ENCODE measurements at regions not wholly inside any gene's neighbourhood (a gene's known extent, or its start where the extent isn't known, plus 50 kb on each side); places are given as distances from the start of the nearest gene placed in this dataset.

DNA sequence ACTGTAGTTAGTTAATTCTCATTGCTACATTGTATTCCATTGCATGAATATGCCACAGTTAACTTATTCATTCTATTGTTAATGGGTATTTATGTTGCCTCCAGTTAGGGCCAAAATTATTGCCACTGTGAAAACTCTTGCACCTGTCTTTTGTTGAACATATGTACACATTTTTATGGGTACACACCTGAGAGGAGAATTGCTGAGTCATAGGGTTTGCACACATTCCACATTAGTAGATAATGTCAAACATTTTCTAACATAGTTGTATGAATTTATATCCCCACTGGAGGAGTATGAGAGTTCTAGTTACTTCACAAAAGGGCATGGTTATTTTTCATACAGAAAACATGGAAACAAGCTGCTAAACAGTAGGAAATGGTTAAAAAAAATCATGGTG is 338.4 kb downstream of the FOXO1 start:
- no peak for TF ChIP-seq CTCF (IDR thresholded peaks at IDR 0.05)
- TF ChIP-seq POLR2A (IDR thresholded peaks at IDR 0.05): no peak

All from breast epithelium (tissue), 3 donors.